Neural cell (in vitro differentiated cells): ENCODE measurements at regions not wholly inside any gene's neighbourhood (a gene's known extent, or its start where the extent isn't known, plus 50 kb on each side); places are given as distances from the start of the nearest gene placed in this dataset.

ENCODE experiments used
- H2AFZ ChIP-seq: fragments of 200-600, 300-800 bp; sonication (generic), shearing (Covaris generic); 2 replicates; pipeline ENCODE4 v1.6.0; 2014; ENCODE audit warnings: low read depth, mild to moderate bottlenecking, antibody characterized with exemption, low read length, moderate library complexity
- H3F3A ChIP-seq: fragments of 200-600 bp; shearing (Covaris generic); 2 replicates; pipeline ENCODE4 v1.6.1; 2016; ENCODE audit warnings: mild to moderate bottlenecking, moderate library complexity, mixed read lengths, antibody characterized with exemption, low read length; ENCODE audit not compliant: insufficient read depth, poor library complexity, severe bottlenecking
- H3K27ac ChIP-seq: fragments of 200-600, 300-800 bp; sonication (generic), shearing (Covaris generic); 2 replicates; pipeline ENCODE4 v1.5.1; 2014; ENCODE audit warnings: mild to moderate bottlenecking, low read length, moderate library complexity
- H3K27me3 ChIP-seq: fragments of 300-800, 200-600 bp; sonication (generic), shearing (Covaris generic); 2 replicates; pipeline ENCODE4 v1.6.0; 2014; ENCODE audit warnings: mild to moderate bottlenecking, low read depth, low read length, moderate library complexity; ENCODE audit not compliant: insufficient read depth
- H3K36me3 ChIP-seq: fragments of 300-800, 200-600 bp; sonication (generic), shearing (Covaris generic); 2 replicates; pipeline ENCODE4 v1.5.1; 2014; ENCODE audit warnings: mild to moderate bottlenecking, antibody characterized with exemption, low read length, moderate library complexity; ENCODE audit not compliant: insufficient read depth
- H3K4me2 ChIP-seq: fragments of 300-800, 200-600 bp; sonication (generic), shearing (Covaris generic); 2 replicates; pipeline ENCODE4 v1.6.0; 2014; ENCODE audit warnings: mild to moderate bottlenecking, low read length
- H3K4me3 ChIP-seq: fragments of 300-800, 200-600 bp; sonication (generic), shearing (Covaris generic); 2 replicates; pipeline ENCODE4 v1.5.1; 2014; ENCODE audit warnings: mild to moderate bottlenecking, low read length, moderate library complexity
- H3K79me2 ChIP-seq: fragments of 200-600 bp; shearing (Covaris generic); replicated peaks from 2 replicates; pipeline ENCODE4 v1.6.0; 2014; ENCODE audit warnings: mild to moderate bottlenecking, low read length, moderate library complexity; ENCODE audit not compliant: insufficient read depth
- H3K9ac ChIP-seq: fragments of 300-800, 200-600 bp; sonication (generic), shearing (Covaris generic); 2 replicates; pipeline ENCODE4 v1.6.1; 2016; ENCODE audit warnings: mild to moderate bottlenecking, low read length, mixed read lengths
- H3K9me2 ChIP-seq: fragments of 200-600 bp; shearing (Covaris generic); 2 replicates; pipeline ENCODE4 v1.6.1; 2016; ENCODE audit warnings: mild to moderate bottlenecking, low read length, mixed read lengths; ENCODE audit not compliant: insufficient read depth
- H3K9me3 ChIP-seq: fragments of 200-600, 300-800 bp; sonication (generic), shearing (Covaris generic); 2 replicates; pipeline ENCODE4 v1.6.1; 2016; ENCODE audit warnings: mild to moderate bottlenecking, mixed run types, low read length, moderate library complexity, mixed read lengths
- H4K20me1 ChIP-seq: fragments of 200-600 bp; shearing (Covaris generic); 2 replicates; pipeline ENCODE4 v1.6.1; 2016; ENCODE audit warnings: mild to moderate bottlenecking, mixed run types; ENCODE audit not compliant: insufficient read depth
- EP300 ChIP-seq: fragments of 450-650 bp; conservative IDR thresholded peaks from 2 replicates; pipeline ENCODE4 v1.6.1; 2014; ENCODE audit warnings: antibody characterized with exemption, mild to moderate bottlenecking, moderate library complexity; ENCODE audit not compliant: poor library complexity, severe bottlenecking
- EZH2 ChIP-seq: fragments of 200-600, 300-800 bp; shearing (Covaris generic), sonication (generic); IDR thresholded peaks from 2 replicates; pipeline ENCODE4 v1.6.1; 2014; ENCODE audit warnings: antibody characterized with exemption, low read length, borderline replicate concordance, mild to moderate bottlenecking; ENCODE audit not compliant: insufficient read depth, poor library complexity, severe bottlenecking
- MXI1 ChIP-seq: fragments of 450-650 bp; conservative IDR thresholded peaks from 2 replicates; pipeline ENCODE4 v1.6.1; 2014; ENCODE audit warnings: antibody characterized with exemption, mild to moderate bottlenecking; ENCODE audit not compliant: poor library complexity, severe bottlenecking
- POLR2AphosphoS5 ChIP-seq: IDR thresholded peaks from 2 replicates; pipeline ENCODE4 v1.6.1; 2012
- RAD21 ChIP-seq: fragments of 450-650 bp; conservative IDR thresholded peaks from 2 replicates; pipeline ENCODE4 v1.6.1; 2014; ENCODE audit warnings: antibody characterized with exemption, mild to moderate bottlenecking, moderate library complexity
- SMC3 ChIP-seq: fragments of 450-650 bp; conservative IDR thresholded peaks from 2 replicates; pipeline ENCODE4 v1.6.1; 2014; ENCODE audit warnings: antibody characterized with exemption, mild to moderate bottlenecking, moderate library complexity; ENCODE audit not compliant: poor library complexity
- TAF1 ChIP-seq: IDR thresholded peaks from 2 replicates; pipeline ENCODE4 v1.6.1; 2012; ENCODE audit warnings: low read depth
- TF ChIP-seq, protein P1 (sequence below): fragments of 450-650 bp; IDR thresholded peaks from 2 replicates; pipeline ENCODE4 v1.5.1; 2014; ENCODE audit warnings: antibody characterized with exemption, mild to moderate bottlenecking, moderate library complexity; ENCODE audit not compliant: poor library complexity, severe bottlenecking
- TF ChIP-seq, protein P2 (sequence below): IDR thresholded peaks from 2 replicates; pipeline ENCODE4 v1.6.1; 2012; ENCODE audit warnings: borderline replicate concordance

DNA sequence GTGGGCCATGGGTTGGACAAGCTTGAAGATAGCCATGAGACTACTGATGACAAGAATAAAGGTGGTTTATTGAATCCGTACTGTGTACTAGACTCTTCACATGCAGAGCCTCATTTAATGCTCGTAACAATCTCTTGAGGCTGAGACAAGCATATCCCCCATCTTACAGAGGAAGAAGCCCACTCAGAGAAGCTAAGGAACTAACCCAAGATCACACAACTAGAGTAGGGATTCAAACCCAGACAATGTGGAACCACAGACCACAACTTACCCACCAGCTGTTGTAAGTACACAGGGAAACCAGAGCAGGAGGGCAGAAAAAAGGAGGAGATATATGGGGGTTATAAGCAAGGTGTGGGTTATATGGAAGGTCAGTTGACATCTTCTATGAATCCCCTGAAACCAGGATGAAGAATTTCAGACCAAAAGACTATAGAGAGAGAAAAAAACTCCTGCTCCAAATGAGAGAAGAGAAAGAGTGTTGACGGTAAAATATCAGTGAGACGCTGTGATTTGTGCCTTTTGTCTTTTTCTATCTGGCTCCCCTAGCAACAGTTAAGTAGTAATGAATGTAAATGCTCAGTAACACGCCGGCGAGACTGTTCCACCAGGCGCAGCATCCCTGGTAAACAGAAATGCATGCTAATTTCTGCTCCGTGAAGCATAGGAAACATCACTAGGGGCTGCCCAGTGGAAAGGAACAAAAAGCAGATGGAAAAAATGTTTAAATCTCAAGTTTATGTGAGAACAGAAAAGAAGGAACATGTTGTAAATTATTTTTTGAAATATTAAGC is 80.1 kb upstream of the SLC22A16 start:
- Histone ChIP-seq H3K4me3 (no peak overlapping the region), H3K79me2 (no peaks in the 10 kb centered on the region), H4K20me1 (no peaks in the 10 kb centered on the region), H3K9me3 (no peaks in the 10 kb centered on the region), H3K9me2 (no peaks in the 10 kb centered on the region), H3K4me2 (no peak overlapping the region), H3K27ac (peak overlapping the region; percentile 3), H3K36me3 (no peaks in the 10 kb centered on the region), H3F3A (no peaks in the 10 kb centered on the region), H3K27me3 (no peaks in the 10 kb centered on the region), H2AFZ (no peak overlapping the region), H3K9ac (no peak overlapping the region)
- TF ChIP-seq, protein P1, sequence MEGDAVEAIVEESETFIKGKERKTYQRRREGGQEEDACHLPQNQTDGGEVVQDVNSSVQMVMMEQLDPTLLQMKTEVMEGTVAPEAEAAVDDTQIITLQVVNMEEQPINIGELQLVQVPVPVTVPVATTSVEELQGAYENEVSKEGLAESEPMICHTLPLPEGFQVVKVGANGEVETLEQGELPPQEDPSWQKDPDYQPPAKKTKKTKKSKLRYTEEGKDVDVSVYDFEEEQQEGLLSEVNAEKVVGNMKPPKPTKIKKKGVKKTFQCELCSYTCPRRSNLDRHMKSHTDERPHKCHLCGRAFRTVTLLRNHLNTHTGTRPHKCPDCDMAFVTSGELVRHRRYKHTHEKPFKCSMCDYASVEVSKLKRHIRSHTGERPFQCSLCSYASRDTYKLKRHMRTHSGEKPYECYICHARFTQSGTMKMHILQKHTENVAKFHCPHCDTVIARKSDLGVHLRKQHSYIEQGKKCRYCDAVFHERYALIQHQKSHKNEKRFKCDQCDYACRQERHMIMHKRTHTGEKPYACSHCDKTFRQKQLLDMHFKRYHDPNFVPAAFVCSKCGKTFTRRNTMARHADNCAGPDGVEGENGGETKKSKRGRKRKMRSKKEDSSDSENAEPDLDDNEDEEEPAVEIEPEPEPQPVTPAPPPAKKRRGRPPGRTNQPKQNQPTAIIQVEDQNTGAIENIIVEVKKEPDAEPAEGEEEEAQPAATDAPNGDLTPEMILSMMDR: no peak
- TF ChIP-seq TAF1 (no peak), MXI1 (no peak), EP300 (no peak), POLR2AphosphoS5 (no peak), EZH2 (no peak), RAD21 (no peak), SMC3 (no peak)
- TF ChIP-seq, protein P2, sequence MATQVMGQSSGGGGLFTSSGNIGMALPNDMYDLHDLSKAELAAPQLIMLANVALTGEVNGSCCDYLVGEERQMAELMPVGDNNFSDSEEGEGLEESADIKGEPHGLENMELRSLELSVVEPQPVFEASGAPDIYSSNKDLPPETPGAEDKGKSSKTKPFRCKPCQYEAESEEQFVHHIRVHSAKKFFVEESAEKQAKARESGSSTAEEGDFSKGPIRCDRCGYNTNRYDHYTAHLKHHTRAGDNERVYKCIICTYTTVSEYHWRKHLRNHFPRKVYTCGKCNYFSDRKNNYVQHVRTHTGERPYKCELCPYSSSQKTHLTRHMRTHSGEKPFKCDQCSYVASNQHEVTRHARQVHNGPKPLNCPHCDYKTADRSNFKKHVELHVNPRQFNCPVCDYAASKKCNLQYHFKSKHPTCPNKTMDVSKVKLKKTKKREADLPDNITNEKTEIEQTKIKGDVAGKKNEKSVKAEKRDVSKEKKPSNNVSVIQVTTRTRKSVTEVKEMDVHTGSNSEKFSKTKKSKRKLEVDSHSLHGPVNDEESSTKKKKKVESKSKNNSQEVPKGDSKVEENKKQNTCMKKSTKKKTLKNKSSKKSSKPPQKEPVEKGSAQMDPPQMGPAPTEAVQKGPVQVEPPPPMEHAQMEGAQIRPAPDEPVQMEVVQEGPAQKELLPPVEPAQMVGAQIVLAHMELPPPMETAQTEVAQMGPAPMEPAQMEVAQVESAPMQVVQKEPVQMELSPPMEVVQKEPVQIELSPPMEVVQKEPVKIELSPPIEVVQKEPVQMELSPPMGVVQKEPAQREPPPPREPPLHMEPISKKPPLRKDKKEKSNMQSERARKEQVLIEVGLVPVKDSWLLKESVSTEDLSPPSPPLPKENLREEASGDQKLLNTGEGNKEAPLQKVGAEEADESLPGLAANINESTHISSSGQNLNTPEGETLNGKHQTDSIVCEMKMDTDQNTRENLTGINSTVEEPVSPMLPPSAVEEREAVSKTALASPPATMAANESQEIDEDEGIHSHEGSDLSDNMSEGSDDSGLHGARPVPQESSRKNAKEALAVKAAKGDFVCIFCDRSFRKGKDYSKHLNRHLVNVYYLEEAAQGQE: no peak

DNA sequence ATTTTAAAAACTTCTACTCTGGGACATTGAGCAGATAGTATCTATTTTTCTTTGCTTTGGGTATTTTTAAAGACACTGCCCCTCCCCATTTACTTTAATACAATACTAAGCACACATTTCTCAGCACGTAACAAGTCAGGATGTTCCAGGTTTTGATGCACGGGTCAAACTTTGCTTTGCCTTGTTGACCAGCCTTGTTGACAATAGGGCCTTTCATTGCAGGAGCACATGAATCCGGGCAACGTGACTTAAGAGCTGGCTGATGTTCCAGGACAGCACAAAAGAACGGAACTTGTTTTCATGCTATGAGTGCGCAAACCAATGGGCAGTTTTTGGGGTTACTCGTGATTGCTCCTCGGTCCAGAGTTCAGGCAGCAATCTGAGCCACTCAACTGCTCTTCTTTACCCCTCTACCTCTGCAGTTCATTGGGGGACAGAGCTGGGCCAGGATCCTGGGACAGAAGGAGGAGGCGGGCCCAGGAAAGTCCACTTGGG is 78.6 kb upstream of the SLC22A16 start:
- no peak overlapping the region for H2AFZ ChIP-seq
- H3K36me3 ChIP-seq: no peaks in the 10 kb centered on the region
- H3K9me2 ChIP-seq: no peaks in the 10 kb centered on the region
- H3K79me2 ChIP-seq: no peaks in the 10 kb centered on the region
- H3K4me3 ChIP-seq: no peak overlapping the region
- H3K27me3 ChIP-seq: no peaks in the 10 kb centered on the region
- H3K9ac ChIP-seq: no peak overlapping the region
- no peak overlapping the region for H3K4me2 ChIP-seq
- no peaks in the 10 kb centered on the region for H3K9me3 ChIP-seq
- TF ChIP-seq POLR2AphosphoS5 (no peak), RAD21 (no peak), EP300 (no peak), SMC3 (no peak), EZH2 (no peak), MXI1 (no peak), TAF1 (no peak)
- TF ChIP-seq, protein P1: no peak
- TF ChIP-seq, protein P2: no peak
- no peak overlapping the region for H3K27ac ChIP-seq
- H4K20me1 ChIP-seq: no peaks in the 10 kb centered on the region
- no peaks in the 10 kb centered on the region for H3F3A ChIP-seq
